Breast epithelium (tissue), 3 donors: ENCODE measurements at regions not wholly inside any gene's neighbourhood (a gene's known extent, or its start where the extent isn't known, plus 50 kb on each side); places are given as distances from the start of the nearest gene placed in this dataset.

Experiments
- POLR2A ChIP-seq: fragments of 450-650 bp; IDR thresholded peaks from one replicate; pipeline ENCODE4 v1.6.1; 2016; ENCODE audit warnings: antibody characterized with exemption, mild to moderate bottlenecking, moderate library complexity
- TF ChIP-seq, protein P1 (sequence below), 3 donors: fragments of 450-650 bp; IDR thresholded peaks; one replicate each; pipeline ENCODE4 v1.5.1; 2016 to 2017; ENCODE audit warnings: antibody characterized with exemption in 3 of 3, mild to moderate bottlenecking in 3 of 3, moderate library complexity in 3 of 3

DNA sequence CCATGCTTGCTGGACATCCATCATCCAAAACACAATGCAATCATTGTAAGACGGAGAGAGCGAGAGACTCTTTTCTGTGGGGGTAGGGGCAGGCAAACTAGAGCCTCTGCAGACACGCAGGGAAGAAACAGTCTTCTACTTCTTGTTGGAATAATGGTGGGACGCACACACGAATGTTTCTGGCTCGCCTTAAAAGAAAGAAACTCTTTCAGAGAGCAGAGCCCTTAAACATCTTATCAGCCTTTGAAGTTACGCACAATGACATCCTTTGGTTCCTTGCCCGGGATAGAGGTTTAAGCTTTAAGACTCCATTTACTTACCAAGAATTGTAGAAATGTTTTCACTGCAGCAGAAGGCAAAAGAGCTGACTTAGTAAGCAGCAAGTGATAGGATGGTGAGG lies 133.8 kb upstream of the FOXN3 start:
- no peak for TF ChIP-seq POLR2A
- TF ChIP-seq, protein P1, sequence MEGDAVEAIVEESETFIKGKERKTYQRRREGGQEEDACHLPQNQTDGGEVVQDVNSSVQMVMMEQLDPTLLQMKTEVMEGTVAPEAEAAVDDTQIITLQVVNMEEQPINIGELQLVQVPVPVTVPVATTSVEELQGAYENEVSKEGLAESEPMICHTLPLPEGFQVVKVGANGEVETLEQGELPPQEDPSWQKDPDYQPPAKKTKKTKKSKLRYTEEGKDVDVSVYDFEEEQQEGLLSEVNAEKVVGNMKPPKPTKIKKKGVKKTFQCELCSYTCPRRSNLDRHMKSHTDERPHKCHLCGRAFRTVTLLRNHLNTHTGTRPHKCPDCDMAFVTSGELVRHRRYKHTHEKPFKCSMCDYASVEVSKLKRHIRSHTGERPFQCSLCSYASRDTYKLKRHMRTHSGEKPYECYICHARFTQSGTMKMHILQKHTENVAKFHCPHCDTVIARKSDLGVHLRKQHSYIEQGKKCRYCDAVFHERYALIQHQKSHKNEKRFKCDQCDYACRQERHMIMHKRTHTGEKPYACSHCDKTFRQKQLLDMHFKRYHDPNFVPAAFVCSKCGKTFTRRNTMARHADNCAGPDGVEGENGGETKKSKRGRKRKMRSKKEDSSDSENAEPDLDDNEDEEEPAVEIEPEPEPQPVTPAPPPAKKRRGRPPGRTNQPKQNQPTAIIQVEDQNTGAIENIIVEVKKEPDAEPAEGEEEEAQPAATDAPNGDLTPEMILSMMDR (IDR thresholded peaks at IDR 0.05) = no peak
